HG03159 (cell line): ENCODE measurements at regions not wholly inside any gene's neighbourhood (a gene's known extent, or its start where the extent isn't known, plus 50 kb on each side); places are given as distances from the start of the nearest gene placed in this dataset.
"Not testable (repeated sequence)": the region's sequence is repeated elsewhere in the genome, so short reads cannot be mapped to it uniquely, and the experiment has no call there.

Experiments
- ATAC-seq: cut with Tn5 transposase; IDR thresholded peaks from one replicate; pipeline ENCODE4 v1.9.1; 2021; ENCODE audit warnings: mild to moderate bottlenecking, moderate library complexity; ENCODE audit not compliant: unreplicated experiment

DNA sequence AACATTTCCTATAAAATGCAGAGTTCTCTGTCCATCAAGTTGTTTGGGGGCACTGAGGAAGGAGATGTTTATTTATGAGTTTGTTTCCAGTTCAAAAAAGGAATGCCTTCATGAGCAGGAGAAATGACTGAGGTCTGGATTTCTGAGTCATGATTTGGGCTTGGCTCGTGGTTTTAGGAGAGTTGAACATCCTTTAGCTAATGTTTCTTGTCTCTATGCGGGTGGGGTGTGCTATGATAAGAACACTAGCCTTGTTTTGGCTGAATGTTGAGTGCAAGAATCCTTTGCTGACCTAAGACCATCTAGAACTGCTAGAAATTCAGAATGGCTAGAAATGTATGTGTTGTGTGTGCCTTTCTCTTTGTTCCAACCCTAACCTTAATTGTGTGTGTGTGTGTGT, 59.1 kb upstream of the NBPF11 start:
- not testable (repeated sequence) for ATAC-seq

- not testable (repeated sequence) for ATAC-seq
Measured at GRCh38 chr1:148210624-148211023, 58.5 kb upstream of the NBPF11 start.

GRCh38 chr1:148210166-148210565, 58.1 kb upstream of the NBPF11 start:
- not testable (repeated sequence) for ATAC-seq

- ATAC-seq: not testable (repeated sequence)
Measured at GRCh38 chr1:148202013-148202412, 49.9 kb upstream of the NBPF11 start.
